ENCODE measurements at regions not wholly inside any gene's neighbourhood (a gene's known extent, or its start where the extent isn't known, plus 50 kb on each side); places are given as distances from the start of the nearest gene placed in this dataset.

- CTCF ChIA-PET = no interaction called here
- TF ChIP-seq, protein P1, sequence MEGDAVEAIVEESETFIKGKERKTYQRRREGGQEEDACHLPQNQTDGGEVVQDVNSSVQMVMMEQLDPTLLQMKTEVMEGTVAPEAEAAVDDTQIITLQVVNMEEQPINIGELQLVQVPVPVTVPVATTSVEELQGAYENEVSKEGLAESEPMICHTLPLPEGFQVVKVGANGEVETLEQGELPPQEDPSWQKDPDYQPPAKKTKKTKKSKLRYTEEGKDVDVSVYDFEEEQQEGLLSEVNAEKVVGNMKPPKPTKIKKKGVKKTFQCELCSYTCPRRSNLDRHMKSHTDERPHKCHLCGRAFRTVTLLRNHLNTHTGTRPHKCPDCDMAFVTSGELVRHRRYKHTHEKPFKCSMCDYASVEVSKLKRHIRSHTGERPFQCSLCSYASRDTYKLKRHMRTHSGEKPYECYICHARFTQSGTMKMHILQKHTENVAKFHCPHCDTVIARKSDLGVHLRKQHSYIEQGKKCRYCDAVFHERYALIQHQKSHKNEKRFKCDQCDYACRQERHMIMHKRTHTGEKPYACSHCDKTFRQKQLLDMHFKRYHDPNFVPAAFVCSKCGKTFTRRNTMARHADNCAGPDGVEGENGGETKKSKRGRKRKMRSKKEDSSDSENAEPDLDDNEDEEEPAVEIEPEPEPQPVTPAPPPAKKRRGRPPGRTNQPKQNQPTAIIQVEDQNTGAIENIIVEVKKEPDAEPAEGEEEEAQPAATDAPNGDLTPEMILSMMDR (conservative IDR thresholded peaks at IDR 0.05; ENCODE audit: low read depth, low read length) = no peak
- TF ChIP-seq EZH2 (IDR thresholded peaks at IDR 0.05; ENCODE audit: borderline replicate concordance, low read depth, low read length, poor library complexity, severe bottlenecking) = no peak
- POLR2A ChIA-PET (ENCODE audit: low non-redundant PET) = no interaction called here
- no peaks in the 10 kb centered on the region for H3K9me3 ChIP-seq (ENCODE audit: low read depth, low read length, poor library complexity, severe bottlenecking)
- BruUV-seq (replicated peaks) = no TSS peak
- H3K27me3 ChIP-seq (replicated peaks; ENCODE audit: insufficient read depth, low read depth, low read length, poor library complexity) = peaks cover 50% of the 10 kb centered on the region
- H3K36me3 ChIP-seq (ENCODE audit: insufficient read depth, low read length, poor library complexity, severe bottlenecking) = no peaks in the 10 kb centered on the region
- no peak overlapping the region for H3K4me3 ChIP-seq (ENCODE audit: low read depth, low read length, poor library complexity, severe bottlenecking)
- no peak overlapping the region for H3K27ac ChIP-seq (ENCODE audit: low read depth, low read length, poor library complexity, severe bottlenecking)
- DNase-seq (ENCODE audit: low spot score) = no peak
- H3K4me1 ChIP-seq (ENCODE audit: insufficient read depth, low read length, poor library complexity, severe bottlenecking) = no peaks in the 10 kb centered on the region
- intact Hi-C loops (cut with micrococcal nuclease; ENCODE audit: unreplicated experiment) = no loop called here
Measured at GRCh38 chr17:79661292-79662041, 50.6 kb upstream of the RBFOX3 start.

All from A673 (cell line).